Stimulated activated CD8-positive, alpha-beta memory T cell treated with anti-CD3 and anti-CD28 coated beads, Interleukin-4, amount 100 ng/mL, for 1 hour (primary cell): ENCODE measurements at regions not wholly inside any gene's neighbourhood (a gene's known extent, or its start where the extent isn't known, plus 50 kb on each side); places are given as distances from the start of the nearest gene placed in this dataset.
"Not testable (repeated sequence)": the region's sequence is repeated elsewhere in the genome, so short reads cannot be mapped to it uniquely, and the experiment has no call there.

ENCODE experiments used
- DNase-seq, 2 donors: peaks; one replicate each; pipeline ENCODE4 v3.0.0-alpha.2; 2020; ENCODE audit warnings: low read depth in 2 of 2, low spot score in 1 of 2

GRCh38 chr10:43921478-43921877 lies 272.8 kb upstream of the ZNF32 start:
- no peak for DNase-seq

GRCh38 chr10:43920236-43920758 lies 271.6 kb upstream of the ZNF32 start:
- not testable (repeated sequence) for DNase-seq

GRCh38 chr10:43913676-43914235 lies 265.1 kb upstream of the ZNF32 start:
- DNase-seq = no peak

- no peak for DNase-seq
These were observed 263.8 kb upstream of the ZNF32 start for GRCh38 chr10:43912469-43912868.

GRCh38 chr10:43906490-43906889 lies 257.8 kb upstream of the ZNF32 start:
- DNase-seq = no peak

GRCh38 chr10:43905512-43906236 lies 257.0 kb upstream of the ZNF32 start:
- DNase-seq = no peak

- no peak for DNase-seq
These were observed 256.2 kb upstream of the ZNF32 start for GRCh38 chr10:43904844-43905243.

DNA sequence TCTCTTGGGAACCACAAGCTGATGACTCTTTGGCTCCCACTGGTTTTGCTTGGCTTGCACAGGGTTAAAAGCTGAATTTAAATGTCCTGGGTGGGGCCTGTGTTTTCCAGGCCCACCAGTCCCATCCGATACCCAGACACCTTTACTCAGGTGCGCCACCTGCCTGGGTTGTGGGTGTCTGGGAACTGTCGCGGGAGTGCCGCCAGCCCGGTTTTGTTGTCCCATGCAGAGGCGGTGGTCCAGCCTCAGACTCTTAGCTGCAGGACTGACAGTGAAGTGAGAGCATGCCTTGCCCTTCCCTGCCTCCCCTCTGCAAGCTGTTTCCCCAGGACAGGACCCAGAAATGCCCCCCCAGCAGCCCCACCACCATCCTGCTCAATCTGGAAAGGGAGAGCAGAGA lies 255.6 kb upstream of the ZNF32 start:
- DNase-seq = no peak

DNA sequence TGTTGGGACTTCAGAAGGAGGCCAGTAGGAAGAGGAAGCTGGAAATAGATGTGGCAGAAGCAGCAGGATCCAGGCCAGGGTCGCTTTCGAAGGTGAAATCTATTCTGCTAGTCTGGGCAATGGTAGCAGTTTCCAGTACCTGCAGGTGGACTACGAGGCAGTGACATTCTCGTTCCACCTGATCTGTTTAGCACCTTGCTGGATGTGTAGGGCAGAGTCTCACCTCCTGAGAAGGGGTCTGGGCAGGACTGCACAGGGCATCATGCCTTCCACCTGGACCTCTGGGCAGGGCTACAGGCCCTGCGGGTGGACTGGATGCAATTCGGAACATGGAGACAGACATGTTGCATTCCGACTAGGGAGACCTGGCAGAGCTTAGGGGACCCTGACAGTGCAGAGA lies 254.8 kb upstream of the ZNF32 start:
- no peak for DNase-seq

GRCh38 chr10:43902842-43903241 lies 254.2 kb upstream of the ZNF32 start:
- DNase-seq = no peak

- no peak for DNase-seq
These were observed 253.2 kb upstream of the ZNF32 start for GRCh38 chr10:43901744-43902504.

DNA sequence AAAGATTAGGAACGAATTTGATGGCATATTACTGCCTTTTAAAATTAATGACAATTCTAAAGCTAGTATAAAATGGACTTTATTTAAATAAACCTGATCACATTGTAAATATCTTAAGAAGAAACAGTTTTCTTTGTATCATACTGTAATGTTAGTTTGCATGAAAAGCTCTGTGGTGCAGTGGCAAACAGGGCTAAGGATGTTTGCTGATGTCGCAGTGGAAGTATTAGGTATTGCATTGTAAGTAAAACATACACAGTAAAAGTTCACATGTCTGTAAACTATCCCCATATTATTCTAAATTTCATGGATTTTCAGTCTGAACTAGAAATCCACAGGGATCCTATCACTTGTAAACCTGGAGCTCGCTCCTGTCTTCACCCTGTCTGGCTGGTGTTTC lies 252.6 kb upstream of the ZNF32 start:
- DNase-seq = no peak

DNA sequence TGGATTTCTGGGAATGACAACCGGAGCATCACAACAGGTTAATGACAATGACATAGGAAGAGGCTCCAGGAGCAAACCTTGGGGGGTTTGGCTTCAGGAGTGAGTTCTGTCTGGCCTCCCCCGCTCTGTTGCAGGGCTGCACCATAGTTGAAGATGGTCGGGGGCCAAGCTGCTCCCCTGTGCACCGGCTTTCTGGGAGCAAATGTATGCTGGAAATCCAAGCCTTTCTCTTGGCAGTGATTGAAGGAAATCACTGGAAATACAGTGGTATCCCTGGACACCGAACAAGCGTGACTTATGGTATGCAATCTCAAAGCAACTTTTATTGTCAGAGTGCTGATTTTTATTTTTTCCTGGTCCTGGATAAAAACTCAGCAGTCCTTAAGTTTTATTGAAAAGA lies 251.9 kb upstream of the ZNF32 start:
- no peak for DNase-seq

DNA sequence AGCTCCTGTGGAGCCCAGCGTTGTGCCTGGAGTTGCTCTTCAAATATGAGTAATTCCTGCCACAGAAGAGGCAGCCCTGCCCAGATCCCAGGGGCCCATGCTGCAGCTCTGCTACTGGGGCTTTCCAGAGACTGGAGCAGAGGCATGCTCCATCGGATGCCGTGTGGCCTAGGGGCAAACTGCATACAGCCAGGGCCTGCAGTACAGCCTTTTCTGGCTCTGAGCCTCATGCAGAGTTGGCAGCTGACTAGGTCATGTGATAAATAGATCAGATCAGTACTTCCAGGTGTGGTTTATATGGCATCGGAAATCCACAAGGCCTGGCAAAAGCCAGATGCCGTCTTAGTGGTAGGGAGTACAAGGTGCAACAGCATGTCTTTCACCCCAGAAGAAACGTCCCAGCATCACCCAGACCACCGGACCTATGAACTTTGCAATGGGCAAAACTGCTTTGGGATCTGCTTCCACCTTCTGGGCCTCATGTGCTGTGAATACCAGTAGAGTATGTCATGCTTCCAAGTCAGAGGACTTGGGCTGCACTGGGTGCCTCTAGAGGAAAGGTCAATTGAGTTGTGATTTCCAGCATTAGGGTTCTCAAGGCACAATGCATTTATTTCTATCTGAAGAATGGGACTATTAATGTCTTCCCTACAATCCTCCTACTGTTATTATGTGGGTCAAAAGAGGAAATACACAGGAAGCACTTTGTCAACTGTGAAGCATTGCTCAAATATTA lies 250.7 kb upstream of the ZNF32 start:
- no peak for DNase-seq

GRCh38 chr10:43898592-43898991 lies 249.9 kb upstream of the ZNF32 start:
- no peak for DNase-seq

GRCh38 chr10:43897765-43898419 lies 249.2 kb upstream of the ZNF32 start:
- no peak for DNase-seq

DNA sequence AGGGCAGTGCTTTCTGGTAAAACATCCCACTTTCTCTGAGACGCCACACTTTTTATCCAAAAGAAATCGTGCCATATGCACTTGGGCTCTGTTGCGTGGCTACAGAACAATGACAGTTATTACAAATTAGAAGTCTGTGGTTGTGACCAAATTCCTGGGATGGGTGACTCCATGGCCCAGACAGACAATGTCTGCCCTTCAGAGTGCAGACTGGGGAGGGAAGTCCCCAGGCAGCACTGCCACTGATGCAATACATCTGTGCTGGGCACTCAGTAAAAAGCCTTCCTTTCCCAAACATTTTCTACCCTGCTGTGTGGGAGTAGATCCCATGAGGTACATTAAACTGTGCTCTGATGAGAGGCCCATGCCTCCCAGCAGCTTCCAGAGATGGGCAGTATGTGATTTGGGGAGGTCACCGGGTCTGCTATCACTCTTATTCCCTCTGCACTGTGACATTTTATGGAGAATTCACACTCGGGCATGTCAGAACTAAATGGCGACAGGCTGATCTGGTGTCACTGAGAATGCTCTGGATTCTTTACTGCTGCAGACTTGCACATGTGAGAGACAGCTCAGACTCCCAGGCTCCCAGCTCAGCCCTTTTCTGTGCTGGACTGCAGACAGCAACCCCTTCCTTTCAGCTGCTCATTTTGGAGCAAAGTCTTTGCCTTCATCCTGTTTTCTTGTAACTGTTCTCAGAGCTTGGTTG lies 243.5 kb upstream of the ZNF32 start:
- DNase-seq = no peak

- no peak for DNase-seq
These were observed 242.6 kb upstream of the ZNF32 start for GRCh38 chr10:43891241-43891640.

DNA sequence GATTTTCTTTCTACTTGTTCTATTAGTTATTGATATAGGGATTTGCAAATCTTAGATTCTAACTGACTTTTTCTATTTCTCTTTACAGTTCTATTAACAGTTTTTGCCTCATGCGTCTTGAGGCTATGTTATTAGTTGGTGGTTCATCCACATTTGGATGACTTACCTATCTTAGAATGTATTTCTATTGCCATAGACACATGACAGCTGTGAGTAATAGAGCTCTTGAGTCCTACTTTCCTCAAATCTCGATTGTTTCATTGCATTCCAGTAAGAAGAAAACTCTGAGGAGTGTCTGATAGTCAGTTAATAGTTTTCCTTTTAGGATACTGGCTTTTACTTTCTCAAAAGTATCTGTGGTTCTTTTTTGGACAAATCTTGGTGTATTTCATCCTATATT lies 241.4 kb upstream of the ZNF32 start:
- no peak for DNase-seq

DNA sequence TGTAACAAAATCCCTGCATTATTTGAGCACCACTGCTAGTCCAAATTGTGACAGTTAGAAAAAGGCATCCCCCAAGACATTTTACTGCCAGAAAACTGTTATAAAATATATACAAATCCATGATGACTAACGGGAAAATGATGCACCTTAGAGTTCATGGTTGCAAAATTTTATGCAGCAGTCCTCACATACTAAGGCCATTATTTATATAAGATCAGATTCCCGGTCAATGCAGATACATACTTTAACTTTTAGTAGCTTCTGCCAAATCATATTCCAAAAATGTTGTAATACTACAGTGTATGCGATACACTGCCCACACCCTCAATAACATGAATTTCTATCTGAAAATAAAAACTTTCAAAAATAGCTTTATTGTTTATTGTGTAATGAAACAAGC lies 239.9 kb upstream of the ZNF32 start:
- DNase-seq = no peak
